HepG2 (cell line): ENCODE measurements at regions not wholly inside any gene's neighbourhood (a gene's known extent, or its start where the extent isn't known, plus 50 kb on each side); places are given as distances from the start of the nearest gene placed in this dataset.

Source experiments
- ATAC-seq: fragments of 200-7000 bp; cut with Tn5 transposase; 3 replicates; pipeline ENCODE4 v1.9.1; 2020; ENCODE audit warnings: mild to moderate bottlenecking, moderate library complexity
- BruUV-seq: library from RNA; stranded (reverse); fragments of 400-500 nt; replicated peaks from 2 replicates; lab custom pipeline; 2021; lab: Mats Ljungman, UMichigan
- CTCF ChIA-PET: fragments of 300-600 bp; formaldehyde crosslinking; extraction: SDS; loops from one replicate; lab custom pipeline; 2021; ENCODE audit warnings: low total read pairs, inconsistent platforms, low intra/inter-chr PET ratio; lab: Yijun Ruan, JAX
- POLR2A ChIA-PET: fragments of 350-600 bp; sonication (Branson Sonifier 250); formaldehyde crosslinking; loops from one replicate; lab custom pipeline; 2020; ENCODE audit warnings: antibody characterized with exemption, inconsistent platforms; lab: Yijun Ruan, JAX
- DNase-seq: peaks from one replicate; pipeline ENCODE4 v3.0.0-alpha.2; 2015; ENCODE audit warnings: low spot score
- FAIRE-seq: peaks from 3 replicates; lab custom pipeline; 2011; peaks lifted over from hg19 to GRCh38; lab: Jason Lieb, UNC
- H2AFZ ChIP-seq: one replicate; pipeline ENCODE4 v1.6.1; 2011; ENCODE audit warnings: low read length, inconsistent platforms
- H3K27ac ChIP-seq: fragments of 300-600 bp; 3 replicates; pipeline ENCODE4 v1.8.0; 2011; ENCODE audit warnings: mixed run types, mild to moderate bottlenecking, mixed read lengths, low read length, inconsistent platforms; ENCODE audit not compliant: insufficient read depth; ENCODE audit errors: extremely low read length
- H3K27me3 ChIP-seq, 2 experiments: fragments of 200-600 bp in 1 of 2; 2 replicates in 1 of 2; 3 replicates in 1 of 2; pipeline versions ENCODE4 v1.6.0 to v1.8.0; 2011; ENCODE audit warnings: low read length in 2 of 2, mild to moderate bottlenecking in 2 of 2, moderate library complexity in 2 of 2, inconsistent platforms in 1 of 2; ENCODE audit not compliant: insufficient read depth in 2 of 2, control insufficient read depth in 1 of 2
- H3K36me3 ChIP-seq, 2 experiments: fragments of 200-600 bp in 1 of 2; replicated peaks in 1 of 2; 2 replicates in 1 of 2; 3 replicates in 1 of 2; pipeline versions ENCODE4 v1.5.1 to v1.8.0; 2011; ENCODE audit warnings: low read length in 2 of 2, inconsistent platforms in 1 of 2; ENCODE audit not compliant: insufficient read depth in 2 of 2, control insufficient read depth in 1 of 2
- H3K4me1 ChIP-seq: 2 replicates; pipeline ENCODE4 v1.5.1; 2012; ENCODE audit warnings: low read length, inconsistent platforms; ENCODE audit not compliant: insufficient read depth
- H3K4me2 ChIP-seq: 2 replicates; pipeline ENCODE4 v1.6.0; 2011; ENCODE audit warnings: low read depth, low read length, inconsistent platforms
- H3K4me3 ChIP-seq, 3 experiments: fragments of 200-600 bp in 1 of 3; sonication (generic), shearing (Covaris generic) in 1 of 3; replicated peaks in 1 of 3; 2 replicates each; pipeline ENCODE4 v1.5.1; 2011 to 2016; ENCODE audit warnings: low read length in 3 of 3, inconsistent platforms in 2 of 3, low read depth in 2 of 3, mild to moderate bottlenecking in 2 of 3, control low read depth in 1 of 3, mixed read lengths in 1 of 3; ENCODE audit not compliant: insufficient read depth in 1 of 3
- H3K79me2 ChIP-seq: one replicate; pipeline ENCODE4 v1.6.1; 2011; ENCODE audit warnings: low read length, inconsistent platforms; ENCODE audit not compliant: insufficient read depth
- H3K9ac ChIP-seq: 2 replicates; pipeline ENCODE4 v1.6.0; 2011; ENCODE audit warnings: mild to moderate bottlenecking, low read depth, low read length, inconsistent platforms; ENCODE audit not compliant: insufficient read depth
- H3K9me3 ChIP-seq: 2 replicates; pipeline ENCODE4 v1.5.1; 2012; ENCODE audit warnings: mild to moderate bottlenecking, low read length
- H4K20me1 ChIP-seq: 2 replicates; pipeline ENCODE4 v1.6.0; 2011; ENCODE audit warnings: inconsistent platforms, mild to moderate bottlenecking, low read length, moderate library complexity; ENCODE audit not compliant: insufficient read depth
- ADNP ChIP-seq: sonication (generic); formaldehyde crosslinking; IDR thresholded peaks from 2 replicates; pipeline ENCODE4 v1.4.0; 2020; ENCODE audit warnings: missing genetic modification reagents
- CBX1 ChIP-seq: IDR thresholded peaks from one replicate; pipeline ENCODE4 v1.6.1; 2016; ENCODE audit warnings: antibody characterized with exemption, low read depth
- EHMT2 ChIP-seq: fragments of 200-600 bp; sonication (generic); IDR thresholded peaks from 2 replicates; pipeline ENCODE4 v1.7.0; 2017; ENCODE audit warnings: antibody characterized with exemption, low read depth, low read length, borderline replicate concordance
- GFI1 ChIP-seq: sonication (generic); formaldehyde crosslinking; IDR thresholded peaks from 2 replicates; pipeline ENCODE4 v1.5.0; 2020; ENCODE audit warnings: missing genetic modification reagents, mild to moderate bottlenecking, borderline replicate concordance
- ISL2 ChIP-seq: sonication (generic); formaldehyde crosslinking; IDR thresholded peaks from 2 replicates; pipeline ENCODE4 v1.5.0; 2020; ENCODE audit warnings: missing genetic modification reagents
- KLF15 ChIP-seq: sonication (generic); formaldehyde crosslinking; IDR thresholded peaks from 2 replicates; pipeline ENCODE4 v1.8.1; 2023; ENCODE audit warnings: borderline replicate concordance, mild to moderate bottlenecking, inconsistent platforms, missing genetic modification reagents, mixed read lengths
- KMT2B ChIP-seq: IDR thresholded peaks from 2 replicates; pipeline ENCODE4 v1.6.1; 2016; ENCODE audit warnings: missing genetic modification reagents, missing compliant biosample characterization
- SKI ChIP-seq: fragments of 450-650 bp; IDR thresholded peaks from one replicate; pipeline ENCODE4 v1.6.1; 2018; ENCODE audit warnings: mild to moderate bottlenecking; ENCODE audit not compliant: partially characterized antibody
- SP2 ChIP-seq: sonication (generic); formaldehyde crosslinking; IDR thresholded peaks from 2 replicates; pipeline ENCODE4 v1.5.1; 2020; ENCODE audit warnings: mild to moderate bottlenecking, missing genetic modification reagents
- ZNF451 ChIP-seq: sonication (generic); formaldehyde crosslinking; IDR thresholded peaks from 2 replicates; pipeline ENCODE4 v1.5.0; 2020; ENCODE audit warnings: mild to moderate bottlenecking, missing genetic modification reagents
- ZNF570 ChIP-seq: sonication (generic); formaldehyde crosslinking; IDR thresholded peaks from 2 replicates; pipeline ENCODE4 v1.4.0; 2020; ENCODE audit warnings: mild to moderate bottlenecking, missing genetic modification reagents, borderline replicate concordance
- in situ Hi-C: cut with HindIII; loops from 2 replicates; pipeline ENCODE4 v1.10.0; 2017; ENCODE audit warnings: low pct_unique_long_range_greater_than_20kb; ENCODE audit not compliant: extremely low pct_ligation_motif_present
- intact Hi-C: fragments of 100-400 bp; cut with micrococcal nuclease; formaldehyde crosslinking; loops from one replicate; pipeline ENCODE4 v1.10.0; 2022; ENCODE audit not compliant: unreplicated experiment
- TF ChIP-seq, protein P1 (sequence below): sonication (generic); formaldehyde crosslinking; IDR thresholded peaks from 2 replicates; pipeline ENCODE4 v1.9.0; 2021; ENCODE audit warnings: missing genetic modification reagents, mild to moderate bottlenecking, borderline replicate concordance
- TF ChIP-seq, protein P2 (sequence below): sonication (generic); formaldehyde crosslinking; IDR thresholded peaks from 2 replicates; pipeline ENCODE4 v1.4.0; 2020; ENCODE audit warnings: missing genetic modification reagents

DNA sequence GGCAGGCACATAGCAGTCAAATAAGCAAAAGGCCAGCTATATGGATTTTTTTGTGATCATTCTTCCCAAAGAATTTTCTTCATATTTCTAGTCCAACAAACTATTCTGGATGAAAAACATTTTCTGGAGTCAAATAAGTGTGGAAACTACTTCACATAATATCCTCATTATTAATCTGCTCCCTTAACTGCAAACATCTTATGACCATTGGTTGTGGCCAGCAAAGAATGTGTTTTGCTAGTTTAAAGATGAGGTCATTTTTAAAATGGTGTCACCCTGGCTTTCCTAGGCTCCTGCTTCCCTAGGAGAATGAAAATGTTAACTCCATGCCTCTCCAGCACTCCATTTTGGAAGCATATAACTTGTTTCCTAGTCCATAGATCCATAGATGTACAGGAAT, 118.8 kb downstream of the SST start:
- no peak for FAIRE-seq

More for the DNA sequence above, 118.8 kb downstream of the SST start:
- H3K4me3 ChIP-seq, result no peak overlapping the region
- no peak overlapping the region for H3K4me2 ChIP-seq
- intact Hi-C loops (no loop called here), in situ Hi-C loops (no loop called here)
- CTCF ChIA-PET, result no interaction called here
- H3K9ac ChIP-seq, result no peak overlapping the region
- TF ChIP-seq ZNF451 (CRISPR knock-in tag) (no peak), CBX1 (no peak), ISL2 (CRISPR knock-in tag) (no peak), SP2 (CRISPR knock-in tag) (no peak), SKI (no peak), KMT2B (CRISPR knock-in tag) (no peak), GFI1 (CRISPR knock-in tag) (no peak), KLF15 (CRISPR knock-in tag) (no peak), ZNF570 (CRISPR knock-in tag) (no peak), EHMT2 (no peak), ADNP (no peak)
- TF ChIP-seq, protein P1, sequence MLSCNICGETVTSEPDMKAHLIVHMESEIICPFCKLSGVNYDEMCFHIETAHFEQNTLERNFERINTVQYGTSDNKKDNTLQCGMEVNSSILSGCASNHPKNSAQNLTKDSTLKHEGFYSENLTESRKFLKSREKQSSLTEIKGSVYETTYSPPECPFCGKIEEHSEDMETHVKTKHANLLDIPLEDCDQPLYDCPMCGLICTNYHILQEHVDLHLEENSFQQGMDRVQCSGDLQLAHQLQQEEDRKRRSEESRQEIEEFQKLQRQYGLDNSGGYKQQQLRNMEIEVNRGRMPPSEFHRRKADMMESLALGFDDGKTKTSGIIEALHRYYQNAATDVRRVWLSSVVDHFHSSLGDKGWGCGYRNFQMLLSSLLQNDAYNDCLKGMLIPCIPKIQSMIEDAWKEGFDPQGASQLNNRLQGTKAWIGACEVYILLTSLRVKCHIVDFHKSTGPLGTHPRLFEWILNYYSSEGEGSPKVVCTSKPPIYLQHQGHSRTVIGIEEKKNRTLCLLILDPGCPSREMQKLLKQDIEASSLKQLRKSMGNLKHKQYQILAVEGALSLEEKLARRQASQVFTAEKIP (CRISPR knock-in tag), result no peak
- TF ChIP-seq, protein P2, sequence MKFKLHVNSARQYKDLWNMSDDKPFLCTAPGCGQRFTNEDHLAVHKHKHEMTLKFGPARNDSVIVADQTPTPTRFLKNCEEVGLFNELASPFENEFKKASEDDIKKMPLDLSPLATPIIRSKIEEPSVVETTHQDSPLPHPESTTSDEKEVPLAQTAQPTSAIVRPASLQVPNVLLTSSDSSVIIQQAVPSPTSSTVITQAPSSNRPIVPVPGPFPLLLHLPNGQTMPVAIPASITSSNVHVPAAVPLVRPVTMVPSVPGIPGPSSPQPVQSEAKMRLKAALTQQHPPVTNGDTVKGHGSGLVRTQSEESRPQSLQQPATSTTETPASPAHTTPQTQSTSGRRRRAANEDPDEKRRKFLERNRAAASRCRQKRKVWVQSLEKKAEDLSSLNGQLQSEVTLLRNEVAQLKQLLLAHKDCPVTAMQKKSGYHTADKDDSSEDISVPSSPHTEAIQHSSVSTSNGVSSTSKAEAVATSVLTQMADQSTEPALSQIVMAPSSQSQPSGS (CRISPR knock-in tag), result no peak
- H3K79me2 ChIP-seq, result no peaks in the 10 kb centered on the region
- no peaks in the 10 kb centered on the region for H3K27me3 ChIP-seq
- H2AFZ ChIP-seq, result no peak overlapping the region
- H3K36me3 ChIP-seq, result no peaks in the 10 kb centered on the region
- DNase-seq (no peak), ATAC-seq (no peak)
- no peak overlapping the region for H3K27ac ChIP-seq
- POLR2A ChIA-PET, result no interaction called here
- H3K9me3 ChIP-seq, result no peaks in the 10 kb centered on the region
- no TSS peak for BruUV-seq
- H4K20me1 ChIP-seq, result no peaks in the 10 kb centered on the region
- H3K4me1 ChIP-seq, result no peaks in the 10 kb centered on the region
